ENCODE measurements at regions not wholly inside any gene's neighbourhood (a gene's known extent, or its start where the extent isn't known, plus 50 kb on each side); places are given as distances from the start of the nearest gene placed in this dataset.

DNA sequence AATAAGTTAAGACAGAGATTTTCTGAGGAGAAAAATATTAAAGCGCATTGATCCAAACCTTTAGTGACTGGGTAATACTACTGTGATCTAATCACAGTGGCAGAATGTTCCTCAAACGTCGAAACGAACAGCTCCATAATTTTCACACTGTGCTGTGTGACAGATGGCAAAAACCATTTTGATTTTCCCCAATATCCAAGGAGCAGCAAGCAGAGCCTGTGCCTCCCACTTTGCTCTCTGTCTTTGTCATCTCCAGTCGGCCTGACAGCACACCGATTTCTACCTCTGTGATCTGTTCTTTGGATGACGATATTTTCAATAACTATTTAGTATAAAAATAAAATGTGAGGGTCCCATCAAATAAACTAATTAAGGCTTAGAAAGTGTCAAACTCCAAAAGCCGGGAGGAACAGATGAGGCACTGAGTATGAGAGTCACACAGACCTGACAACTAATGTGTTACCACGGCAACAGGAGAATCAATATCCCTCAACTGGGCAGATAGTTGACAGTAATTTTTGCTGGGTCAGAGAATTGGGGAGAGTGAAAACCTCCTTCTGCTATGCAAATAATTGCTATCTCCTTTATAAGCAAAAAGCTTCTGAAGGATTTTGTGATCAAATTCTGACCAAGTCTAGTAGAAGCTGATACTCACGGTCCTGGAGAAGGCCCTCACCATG is 489.1 kb upstream of the CFAP20DC start:
- H3K4me3 ChIP-seq (ENCODE audit: low read length) = no peak overlapping the region
- H3K36me3 ChIP-seq (ENCODE audit: insufficient read depth, low read length) = no peaks in the 10 kb centered on the region
- no peaks in the 10 kb centered on the region for H4K20me1 ChIP-seq (ENCODE audit: insufficient read depth)
- H3K27ac ChIP-seq (ENCODE audit: low read length) = no peak overlapping the region
- no peaks in the 10 kb centered on the region for H3K27me3 ChIP-seq (ENCODE audit: insufficient read depth, low read depth, low read length)
- no peak overlapping the region for H2AFZ ChIP-seq (ENCODE audit: low read depth, low read length)
- H3K79me2 ChIP-seq (replicated peaks; ENCODE audit: insufficient read depth, low read length) = no peaks in the 10 kb centered on the region
- H3K4me2 ChIP-seq (ENCODE audit: low read length) = no peak overlapping the region
- H3K9me3 ChIP-seq (ENCODE audit: low read length) = no peaks in the 10 kb centered on the region
- no peaks in the 10 kb centered on the region for H3F3A ChIP-seq (ENCODE audit: insufficient read depth, low read length, poor library complexity, severe bottlenecking)
- TF ChIP-seq TAF1 (IDR thresholded peaks at IDR 0.05; ENCODE audit: low read depth) = no peak
- TF ChIP-seq, protein P1, sequence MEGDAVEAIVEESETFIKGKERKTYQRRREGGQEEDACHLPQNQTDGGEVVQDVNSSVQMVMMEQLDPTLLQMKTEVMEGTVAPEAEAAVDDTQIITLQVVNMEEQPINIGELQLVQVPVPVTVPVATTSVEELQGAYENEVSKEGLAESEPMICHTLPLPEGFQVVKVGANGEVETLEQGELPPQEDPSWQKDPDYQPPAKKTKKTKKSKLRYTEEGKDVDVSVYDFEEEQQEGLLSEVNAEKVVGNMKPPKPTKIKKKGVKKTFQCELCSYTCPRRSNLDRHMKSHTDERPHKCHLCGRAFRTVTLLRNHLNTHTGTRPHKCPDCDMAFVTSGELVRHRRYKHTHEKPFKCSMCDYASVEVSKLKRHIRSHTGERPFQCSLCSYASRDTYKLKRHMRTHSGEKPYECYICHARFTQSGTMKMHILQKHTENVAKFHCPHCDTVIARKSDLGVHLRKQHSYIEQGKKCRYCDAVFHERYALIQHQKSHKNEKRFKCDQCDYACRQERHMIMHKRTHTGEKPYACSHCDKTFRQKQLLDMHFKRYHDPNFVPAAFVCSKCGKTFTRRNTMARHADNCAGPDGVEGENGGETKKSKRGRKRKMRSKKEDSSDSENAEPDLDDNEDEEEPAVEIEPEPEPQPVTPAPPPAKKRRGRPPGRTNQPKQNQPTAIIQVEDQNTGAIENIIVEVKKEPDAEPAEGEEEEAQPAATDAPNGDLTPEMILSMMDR (IDR thresholded peaks at IDR 0.05; ENCODE audit: poor library complexity, severe bottlenecking) = no peak
- TF ChIP-seq EZH2 (IDR thresholded peaks at IDR 0.05; ENCODE audit: borderline replicate concordance, insufficient read depth, low read length, poor library complexity, severe bottlenecking) = no peak
- TF ChIP-seq, protein P2, sequence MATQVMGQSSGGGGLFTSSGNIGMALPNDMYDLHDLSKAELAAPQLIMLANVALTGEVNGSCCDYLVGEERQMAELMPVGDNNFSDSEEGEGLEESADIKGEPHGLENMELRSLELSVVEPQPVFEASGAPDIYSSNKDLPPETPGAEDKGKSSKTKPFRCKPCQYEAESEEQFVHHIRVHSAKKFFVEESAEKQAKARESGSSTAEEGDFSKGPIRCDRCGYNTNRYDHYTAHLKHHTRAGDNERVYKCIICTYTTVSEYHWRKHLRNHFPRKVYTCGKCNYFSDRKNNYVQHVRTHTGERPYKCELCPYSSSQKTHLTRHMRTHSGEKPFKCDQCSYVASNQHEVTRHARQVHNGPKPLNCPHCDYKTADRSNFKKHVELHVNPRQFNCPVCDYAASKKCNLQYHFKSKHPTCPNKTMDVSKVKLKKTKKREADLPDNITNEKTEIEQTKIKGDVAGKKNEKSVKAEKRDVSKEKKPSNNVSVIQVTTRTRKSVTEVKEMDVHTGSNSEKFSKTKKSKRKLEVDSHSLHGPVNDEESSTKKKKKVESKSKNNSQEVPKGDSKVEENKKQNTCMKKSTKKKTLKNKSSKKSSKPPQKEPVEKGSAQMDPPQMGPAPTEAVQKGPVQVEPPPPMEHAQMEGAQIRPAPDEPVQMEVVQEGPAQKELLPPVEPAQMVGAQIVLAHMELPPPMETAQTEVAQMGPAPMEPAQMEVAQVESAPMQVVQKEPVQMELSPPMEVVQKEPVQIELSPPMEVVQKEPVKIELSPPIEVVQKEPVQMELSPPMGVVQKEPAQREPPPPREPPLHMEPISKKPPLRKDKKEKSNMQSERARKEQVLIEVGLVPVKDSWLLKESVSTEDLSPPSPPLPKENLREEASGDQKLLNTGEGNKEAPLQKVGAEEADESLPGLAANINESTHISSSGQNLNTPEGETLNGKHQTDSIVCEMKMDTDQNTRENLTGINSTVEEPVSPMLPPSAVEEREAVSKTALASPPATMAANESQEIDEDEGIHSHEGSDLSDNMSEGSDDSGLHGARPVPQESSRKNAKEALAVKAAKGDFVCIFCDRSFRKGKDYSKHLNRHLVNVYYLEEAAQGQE (IDR thresholded peaks at IDR 0.05; ENCODE audit: borderline replicate concordance) = no peak
- TF ChIP-seq MXI1 (conservative IDR thresholded peaks at IDR 0.05; ENCODE audit: poor library complexity, severe bottlenecking) = no peak
- no peak for TF ChIP-seq RAD21 (conservative IDR thresholded peaks at IDR 0.05)
- no peak for TF ChIP-seq SMC3 (conservative IDR thresholded peaks at IDR 0.05; ENCODE audit: poor library complexity)
- TF ChIP-seq EP300 (conservative IDR thresholded peaks at IDR 0.05; ENCODE audit: poor library complexity, severe bottlenecking) = no peak
- TF ChIP-seq POLR2AphosphoS5 (IDR thresholded peaks at IDR 0.05) = no peak
- H3K9me2 ChIP-seq (ENCODE audit: insufficient read depth, low read length) = no peaks in the 10 kb centered on the region
- H3K9ac ChIP-seq (ENCODE audit: low read length) = no peak overlapping the region

DNA sequence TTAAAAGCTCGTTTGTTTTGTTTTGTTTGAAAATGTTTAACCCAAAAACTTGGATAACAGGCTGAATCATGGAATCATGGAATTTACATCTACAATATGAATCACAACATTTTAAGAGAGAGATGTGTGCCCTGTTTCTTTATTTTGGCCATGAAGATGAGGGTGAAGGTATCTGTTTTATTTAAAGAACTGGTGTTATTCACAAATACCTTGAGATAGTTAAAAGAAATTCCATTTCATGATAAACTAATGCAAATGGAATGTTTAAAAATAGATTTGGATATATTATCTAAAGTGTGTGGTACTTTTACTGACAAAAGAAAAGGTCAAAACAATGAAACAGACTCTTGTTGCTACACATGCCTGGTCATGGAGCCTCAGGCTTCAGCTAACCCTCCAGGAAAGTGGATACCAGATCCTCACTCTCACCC is 486.0 kb upstream of the CFAP20DC start:
- no peak overlapping the region for H3K27ac ChIP-seq (ENCODE audit: low read length)
- no peaks in the 10 kb centered on the region for H3K36me3 ChIP-seq (ENCODE audit: insufficient read depth, low read length)
- no peak overlapping the region for H3K4me3 ChIP-seq (ENCODE audit: low read length)
- no peaks in the 10 kb centered on the region for H3K9me3 ChIP-seq (ENCODE audit: low read length)
- H3K9me2 ChIP-seq (ENCODE audit: insufficient read depth, low read length) = no peaks in the 10 kb centered on the region
- no peak overlapping the region for H2AFZ ChIP-seq (ENCODE audit: low read depth, low read length)
- no peak overlapping the region for H3K9ac ChIP-seq (ENCODE audit: low read length)
- H3K79me2 ChIP-seq (replicated peaks; ENCODE audit: insufficient read depth, low read length) = no peaks in the 10 kb centered on the region
- H4K20me1 ChIP-seq (ENCODE audit: insufficient read depth) = no peaks in the 10 kb centered on the region
- TF ChIP-seq, protein P1 (IDR thresholded peaks at IDR 0.05; ENCODE audit: poor library complexity, severe bottlenecking) = no peak
- TF ChIP-seq EP300 (conservative IDR thresholded peaks at IDR 0.05; ENCODE audit: poor library complexity, severe bottlenecking) = no peak
- TF ChIP-seq EZH2 (IDR thresholded peaks at IDR 0.05; ENCODE audit: borderline replicate concordance, insufficient read depth, low read length, poor library complexity, severe bottlenecking) = no peak
- no peak for TF ChIP-seq RAD21 (conservative IDR thresholded peaks at IDR 0.05)
- TF ChIP-seq SMC3 (conservative IDR thresholded peaks at IDR 0.05; ENCODE audit: poor library complexity) = no peak
- no peak for TF ChIP-seq MXI1 (conservative IDR thresholded peaks at IDR 0.05; ENCODE audit: poor library complexity, severe bottlenecking)
- TF ChIP-seq TAF1 (IDR thresholded peaks at IDR 0.05; ENCODE audit: low read depth) = no peak
- TF ChIP-seq, protein P2 (IDR thresholded peaks at IDR 0.05; ENCODE audit: borderline replicate concordance) = no peak
- TF ChIP-seq POLR2AphosphoS5 (IDR thresholded peaks at IDR 0.05) = no peak
- H3K27me3 ChIP-seq (ENCODE audit: insufficient read depth, low read depth, low read length) = no peaks in the 10 kb centered on the region
- H3F3A ChIP-seq (ENCODE audit: insufficient read depth, low read length, poor library complexity, severe bottlenecking) = no peaks in the 10 kb centered on the region
- H3K4me2 ChIP-seq (ENCODE audit: low read length) = no peak overlapping the region

All from neural cell (in vitro differentiated cells).